ENCODE measurements at regions not wholly inside any gene's neighbourhood (a gene's known extent, or its start where the extent isn't known, plus 50 kb on each side); places are given as distances from the start of the nearest gene placed in this dataset.

DNA sequence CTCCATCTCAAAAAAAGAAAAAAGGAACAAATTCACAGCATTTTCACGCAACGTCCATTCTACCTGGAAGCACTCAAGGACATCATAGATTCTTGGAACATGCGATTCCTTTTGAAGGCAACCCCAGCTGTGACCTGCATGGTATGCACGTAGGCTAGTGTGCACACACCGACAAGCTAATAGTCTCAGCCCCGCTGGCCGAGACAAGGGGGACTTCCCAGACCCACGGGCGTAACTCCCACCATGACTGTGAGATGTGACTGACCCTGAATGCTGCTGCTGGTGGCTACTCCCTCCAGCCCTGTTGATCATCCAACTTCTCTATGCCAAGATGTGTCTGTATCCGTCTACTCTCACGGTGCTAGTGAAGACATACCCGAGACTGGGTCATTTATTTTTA is 78.3 kb downstream of the CRLF2 start:
- TF ChIP-seq POLR2AphosphoS5 (IDR thresholded peaks at IDR 0.05) (no peak), POLR2A (IDR thresholded peaks at IDR 0.05) (no peak)
- TF ChIP-seq, protein P1, sequence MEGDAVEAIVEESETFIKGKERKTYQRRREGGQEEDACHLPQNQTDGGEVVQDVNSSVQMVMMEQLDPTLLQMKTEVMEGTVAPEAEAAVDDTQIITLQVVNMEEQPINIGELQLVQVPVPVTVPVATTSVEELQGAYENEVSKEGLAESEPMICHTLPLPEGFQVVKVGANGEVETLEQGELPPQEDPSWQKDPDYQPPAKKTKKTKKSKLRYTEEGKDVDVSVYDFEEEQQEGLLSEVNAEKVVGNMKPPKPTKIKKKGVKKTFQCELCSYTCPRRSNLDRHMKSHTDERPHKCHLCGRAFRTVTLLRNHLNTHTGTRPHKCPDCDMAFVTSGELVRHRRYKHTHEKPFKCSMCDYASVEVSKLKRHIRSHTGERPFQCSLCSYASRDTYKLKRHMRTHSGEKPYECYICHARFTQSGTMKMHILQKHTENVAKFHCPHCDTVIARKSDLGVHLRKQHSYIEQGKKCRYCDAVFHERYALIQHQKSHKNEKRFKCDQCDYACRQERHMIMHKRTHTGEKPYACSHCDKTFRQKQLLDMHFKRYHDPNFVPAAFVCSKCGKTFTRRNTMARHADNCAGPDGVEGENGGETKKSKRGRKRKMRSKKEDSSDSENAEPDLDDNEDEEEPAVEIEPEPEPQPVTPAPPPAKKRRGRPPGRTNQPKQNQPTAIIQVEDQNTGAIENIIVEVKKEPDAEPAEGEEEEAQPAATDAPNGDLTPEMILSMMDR (IDR thresholded peaks at IDR 0.05 in 8 of 11, conservative IDR thresholded peaks at IDR 0.05 in 3 of 11), result no peak
